RPMI8226 (cell line): ENCODE measurements at regions not wholly inside any gene's neighbourhood (a gene's known extent, or its start where the extent isn't known, plus 50 kb on each side); places are given as distances from the start of the nearest gene placed in this dataset.
A peak's percentile ranks its signal among the peaks of the same experiment; 100 is the strongest.
"Not testable (repeated sequence)": the region's sequence is repeated elsewhere in the genome, so short reads cannot be mapped to it uniquely, and the experiment has no call there.

ENCODE experiments used
- DNase-seq: peaks from one replicate; pipeline ENCODE4 v3.0.0-alpha.2; 2015

DNA sequence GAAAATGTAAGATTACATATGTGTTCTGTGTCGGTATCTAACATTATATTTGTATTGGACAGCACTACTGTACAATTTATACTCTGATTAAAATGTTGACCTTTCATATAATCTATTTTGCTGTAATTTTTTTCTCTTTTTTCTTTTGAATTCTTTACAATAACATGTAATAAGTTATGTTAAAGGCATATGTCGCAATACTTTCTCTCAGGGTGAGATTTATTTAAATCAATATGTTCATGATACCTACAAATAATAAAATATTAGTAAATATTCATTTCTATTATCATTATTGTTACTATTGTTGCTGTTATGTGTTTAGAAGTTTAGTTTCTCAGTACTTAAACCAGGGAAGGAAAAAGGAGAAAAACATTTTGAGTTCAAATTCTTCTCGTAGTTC, 807.4 kb downstream of the STIM2 start:
- no peak for DNase-seq

DNA sequence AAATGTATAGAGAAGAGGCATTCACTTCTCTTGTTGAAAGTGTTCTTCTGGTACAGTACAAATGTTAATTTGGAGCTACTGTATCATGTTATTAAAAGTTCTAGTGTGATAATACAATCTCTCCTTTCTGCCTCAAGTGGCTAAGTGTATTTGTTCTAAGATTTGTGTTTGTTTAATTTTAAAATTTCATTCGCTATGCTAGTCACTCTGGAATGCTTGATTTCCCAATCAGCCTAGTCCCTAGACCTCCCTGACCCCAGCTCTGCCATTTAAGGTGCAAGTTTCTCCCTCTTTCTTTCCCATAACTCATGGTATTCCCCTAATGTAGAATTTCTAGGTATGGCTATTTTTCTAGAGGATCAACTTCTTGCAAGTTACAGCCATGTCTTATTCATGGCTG, 817.4 kb downstream of the STIM2 start:
- no peak for DNase-seq

- DNase-seq: peak; percentile 60
These were observed 824.0 kb downstream of the STIM2 start for GRCh38 chr4:27684610-27685011.

- DNase-seq: no peak
These were observed 824.5 kb downstream of the STIM2 start for GRCh38 chr4:27685091-27685490.

- no peak for DNase-seq
These were observed 825.3 kb downstream of the STIM2 start for GRCh38 chr4:27685947-27686346.

DNA sequence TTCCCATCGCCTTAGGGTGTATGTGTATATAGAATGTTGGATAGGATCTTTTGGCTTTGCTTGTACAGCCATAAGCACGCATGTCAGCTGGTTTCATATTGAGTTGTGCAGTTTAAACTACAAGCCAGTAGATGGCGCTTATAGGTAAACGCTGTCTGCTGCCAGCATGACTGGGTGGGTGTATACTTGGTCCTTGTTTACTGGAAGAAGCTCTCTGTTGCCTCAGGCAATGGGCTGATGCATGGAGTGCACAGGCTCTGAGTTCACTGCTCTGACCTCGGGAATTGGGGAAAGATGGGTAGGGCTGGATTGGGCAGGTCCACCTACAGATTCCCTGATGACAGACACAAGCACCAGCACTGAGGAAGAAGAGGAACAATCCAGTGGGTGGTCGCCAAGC, 831.5 kb downstream of the STIM2 start:
- DNase-seq: peak; percentile 49

GRCh38 chr4:27692868-27693634, 832.4 kb downstream of the STIM2 start:
- DNase-seq: no peak

GRCh38 chr4:27696257-27696656, 835.6 kb downstream of the STIM2 start:
- DNase-seq: not testable (repeated sequence)

- DNase-seq: no peak
These were observed 841.0 kb downstream of the STIM2 start for GRCh38 chr4:27701606-27702005.

GRCh38 chr4:27702730-27703431, 842.2 kb downstream of the STIM2 start:
- DNase-seq: peak; percentile 19

GRCh38 chr4:27703771-27704170, 843.1 kb downstream of the STIM2 start:
- DNase-seq: no peak

DNA sequence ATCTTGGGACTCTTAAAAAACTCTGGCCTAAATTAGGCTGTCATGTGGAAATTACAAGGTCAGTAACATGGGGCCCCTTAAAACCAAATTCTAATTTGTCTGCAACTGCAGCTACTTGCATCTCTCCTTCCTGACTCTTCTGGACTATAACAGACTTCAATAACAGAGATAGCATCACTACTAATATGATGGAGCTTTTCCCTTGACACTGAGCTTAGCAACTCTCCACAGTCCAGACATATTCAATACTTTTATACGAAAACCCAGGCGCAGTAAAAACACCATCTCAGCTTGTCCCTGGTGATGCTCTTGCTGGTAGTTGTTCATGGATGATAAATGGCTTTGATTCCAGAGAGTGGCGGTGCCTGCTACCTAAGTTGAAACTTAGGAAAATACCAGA, 850.4 kb downstream of the STIM2 start:
- no peak for DNase-seq

DNA sequence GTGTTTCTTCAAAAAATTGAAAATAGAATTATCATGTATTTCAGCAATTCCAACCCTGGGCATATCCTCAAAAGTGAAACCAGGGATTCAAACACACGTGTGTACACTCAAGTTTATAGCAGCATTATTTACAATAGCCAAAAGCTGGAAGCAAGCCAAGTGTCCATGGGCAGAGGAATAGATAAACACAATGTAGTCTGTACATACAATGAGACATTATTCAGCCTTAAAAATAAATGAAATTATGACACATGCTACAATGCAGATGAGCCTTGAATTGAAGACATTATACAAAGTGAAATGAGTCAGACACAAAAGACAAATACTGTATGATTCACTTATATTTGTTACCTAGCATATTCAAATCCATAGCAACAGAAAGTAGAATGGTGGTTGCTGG, 853.4 kb downstream of the STIM2 start:
- no peak for DNase-seq

DNA sequence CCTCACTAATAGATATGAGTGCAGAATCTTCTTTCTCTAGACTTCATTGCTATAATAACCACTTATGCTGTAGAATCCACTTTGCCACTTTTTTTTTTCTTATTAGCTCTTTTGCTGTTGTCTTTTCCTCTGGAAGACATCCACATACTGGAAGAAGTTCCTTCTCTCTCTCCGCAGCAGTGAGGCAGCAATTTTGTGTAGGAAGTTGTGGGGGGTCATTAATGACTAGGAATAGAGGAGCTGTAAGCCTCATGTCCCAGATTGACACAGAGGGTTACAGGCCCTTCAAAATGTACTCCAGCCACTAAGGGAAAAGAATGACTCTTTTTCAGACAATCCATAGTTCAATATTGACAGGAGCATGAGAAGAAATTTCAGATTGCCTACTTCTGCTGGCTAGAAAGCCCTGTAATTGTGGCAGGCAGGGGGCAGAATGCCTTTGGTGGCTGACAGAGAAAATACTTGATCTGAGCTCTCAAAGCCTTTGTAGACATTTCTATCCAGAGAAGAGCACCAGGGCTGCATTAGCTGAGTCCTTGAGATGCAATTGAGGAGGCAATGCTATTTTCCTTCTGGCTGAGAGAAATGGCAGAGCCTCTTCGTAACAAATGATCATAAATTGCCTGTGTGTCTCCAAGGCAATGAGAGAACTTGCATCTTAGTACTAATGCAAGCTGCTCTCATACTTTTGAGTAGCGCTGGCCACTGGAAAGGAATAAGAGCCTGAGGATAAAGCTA, 856.2 kb downstream of the STIM2 start:
- no peak for DNase-seq

GRCh38 chr4:27717431-27717755, 856.8 kb downstream of the STIM2 start:
- peak; percentile 5 for DNase-seq

DNA sequence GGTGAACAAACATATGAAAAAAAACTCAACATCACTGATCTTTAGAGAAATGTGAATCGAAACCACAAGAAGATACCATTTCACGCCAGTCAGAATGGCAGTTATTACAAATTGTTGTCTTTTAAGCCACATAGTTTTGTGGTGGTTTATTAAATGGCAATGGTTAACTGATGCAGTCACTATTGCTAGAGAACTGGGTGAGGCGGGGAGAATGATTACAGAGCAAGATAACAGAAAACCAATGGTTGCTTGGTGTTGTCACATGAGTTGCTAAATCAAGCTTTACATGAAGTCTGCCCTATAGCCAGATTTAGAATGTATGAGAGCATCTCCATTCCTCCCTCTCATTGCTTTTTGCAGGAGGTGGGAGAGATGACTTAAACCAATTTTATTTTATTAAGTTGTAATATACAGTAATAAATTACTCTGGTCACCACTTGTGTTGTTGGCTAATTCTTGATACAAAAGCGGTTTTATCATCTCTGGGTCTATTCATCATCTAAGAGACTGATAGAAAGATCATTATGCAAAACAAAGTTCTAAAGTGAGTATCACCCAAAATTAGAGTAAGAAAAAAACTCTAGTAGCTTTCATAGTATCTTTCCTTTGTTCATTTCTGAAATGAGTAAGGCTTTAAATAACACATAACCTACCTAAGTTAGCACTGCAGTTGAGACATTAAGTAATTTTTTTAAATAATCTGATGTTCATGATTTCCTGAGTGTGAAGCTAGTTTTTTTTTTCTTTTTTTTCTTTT, 859.5 kb downstream of the STIM2 start:
- DNase-seq: no peak

- DNase-seq: no peak
These were observed 860.6 kb downstream of the STIM2 start for GRCh38 chr4:27721193-27721592.

GRCh38 chr4:27728892-27729291, 868.3 kb downstream of the STIM2 start:
- no peak for DNase-seq

DNA sequence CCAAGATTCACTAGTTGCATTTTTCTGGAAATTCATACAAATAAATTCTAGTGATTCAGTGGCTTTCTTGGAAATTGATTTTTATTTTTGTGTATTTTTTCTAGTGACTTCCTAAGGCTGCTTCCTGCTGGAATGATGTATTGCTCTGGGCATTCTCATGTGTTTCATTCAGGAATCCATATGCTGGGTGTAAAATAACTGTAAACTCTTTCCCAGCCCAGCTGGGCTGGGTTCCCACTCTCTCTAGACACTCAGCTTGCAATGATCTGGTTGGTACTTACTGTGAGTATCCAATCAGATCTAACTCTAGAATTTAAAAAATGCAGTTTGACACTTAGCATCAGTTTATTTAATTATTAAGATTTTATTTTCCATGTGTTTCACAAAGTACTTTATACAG, 882.2 kb downstream of the STIM2 start:
- DNase-seq: no peak

DNA sequence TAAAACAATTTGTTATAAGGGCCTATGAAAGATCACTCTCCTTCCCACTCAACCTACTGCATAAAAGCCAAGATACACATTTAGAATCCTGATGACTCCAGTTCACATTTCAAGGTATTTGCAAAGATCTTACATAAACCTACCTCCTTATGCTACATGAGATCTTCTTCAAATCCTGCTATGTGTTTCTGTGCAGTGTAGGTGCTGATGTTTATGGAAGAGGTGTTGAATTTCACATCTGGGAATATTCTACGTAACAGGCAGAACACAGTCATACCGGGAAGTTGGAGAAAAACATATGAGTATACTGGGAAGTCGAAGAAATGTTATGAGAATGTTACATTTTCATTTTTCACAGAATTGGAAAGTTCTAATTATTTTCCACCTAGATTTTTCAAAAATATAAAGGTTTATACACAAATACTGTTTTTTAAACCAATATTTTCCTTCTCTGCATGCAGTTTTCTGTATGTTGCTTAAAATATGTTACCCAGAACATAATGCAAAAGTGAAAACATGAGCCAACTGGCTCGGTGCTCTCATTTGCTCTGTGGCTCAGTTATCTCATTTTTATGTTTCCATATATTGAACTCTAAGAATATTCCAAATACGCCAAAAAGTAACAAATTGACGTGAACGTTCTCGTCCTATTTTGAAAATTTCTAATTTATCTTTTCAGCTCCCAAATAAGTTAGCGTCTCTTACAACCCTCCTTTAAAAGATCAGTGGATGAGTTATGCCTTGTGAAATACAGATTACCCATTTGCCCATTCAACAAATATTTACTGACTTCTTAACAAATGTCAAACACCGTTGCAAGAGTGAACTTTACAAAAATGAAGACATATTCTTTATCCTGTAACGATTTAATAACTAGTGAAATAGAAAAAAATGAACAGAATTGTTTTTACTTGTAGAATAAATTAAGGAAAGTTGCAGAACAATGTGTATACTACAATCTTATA, 899.3 kb downstream of the STIM2 start:
- no peak for DNase-seq

- no peak for DNase-seq
These were observed 903.3 kb downstream of the STIM2 start for GRCh38 chr4:27763830-27764525.

DNA sequence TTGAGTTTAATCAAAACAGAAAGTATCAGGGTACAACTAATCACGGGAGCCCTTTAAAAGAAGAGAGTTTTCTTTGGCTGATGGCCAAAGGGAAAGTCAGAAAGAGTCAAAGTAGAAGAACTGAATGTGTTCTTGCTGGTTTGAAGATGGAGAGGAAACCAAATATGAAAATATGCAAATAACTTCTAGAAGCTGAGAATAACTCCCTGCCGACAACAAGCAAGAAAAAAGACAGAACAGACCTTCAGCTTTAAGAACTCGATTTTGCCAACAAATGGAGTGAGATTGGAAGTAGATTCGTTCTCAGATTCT, 903.8 kb downstream of the STIM2 start:
- DNase-seq: no peak
